ENCODE measurements at regions not wholly inside any gene's neighbourhood (a gene's known extent, or its start where the extent isn't known, plus 50 kb on each side); places are given as distances from the start of the nearest gene placed in this dataset.
"Not testable (repeated sequence)": the region's sequence is repeated elsewhere in the genome, so short reads cannot be mapped to it uniquely, and the experiment has no call there.

GRCh38 chr15:23983500-23984259 is 296.6 kb upstream of the NDN start:
- no peak for DNase-seq

- DNase-seq = no peak
Observed at GRCh38 chr15:23994273-23994672, 307.2 kb upstream of the NDN start.

- DNase-seq = no peak
Observed at GRCh38 chr15:23998056-23998455, 311.0 kb upstream of the NDN start.

GRCh38 chr15:24008476-24008875 is 321.4 kb upstream of the NDN start:
- DNase-seq = no peak

DNA sequence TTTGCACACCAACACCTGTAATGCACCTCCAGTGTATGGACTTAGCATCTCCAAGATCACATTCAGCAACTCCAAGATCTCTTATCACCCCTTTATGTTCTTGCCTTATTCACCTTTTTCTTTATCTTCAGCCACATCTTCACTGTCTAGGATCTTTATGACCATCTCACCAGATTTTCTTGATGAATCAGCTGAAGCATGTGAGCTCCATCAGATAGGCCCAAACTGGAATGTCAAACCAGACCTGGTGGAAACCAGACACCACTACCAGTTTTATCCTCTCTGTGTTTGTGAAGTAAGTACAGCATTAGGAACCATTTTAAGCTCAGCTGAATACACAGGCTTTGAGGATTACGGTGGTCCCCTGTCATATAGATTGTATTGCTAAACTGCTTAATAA is 330.4 kb upstream of the NDN start:
- no peak for DNase-seq

- DNase-seq = no peak
Observed at GRCh38 chr15:24039683-24040082, 352.6 kb upstream of the NDN start.

DNA sequence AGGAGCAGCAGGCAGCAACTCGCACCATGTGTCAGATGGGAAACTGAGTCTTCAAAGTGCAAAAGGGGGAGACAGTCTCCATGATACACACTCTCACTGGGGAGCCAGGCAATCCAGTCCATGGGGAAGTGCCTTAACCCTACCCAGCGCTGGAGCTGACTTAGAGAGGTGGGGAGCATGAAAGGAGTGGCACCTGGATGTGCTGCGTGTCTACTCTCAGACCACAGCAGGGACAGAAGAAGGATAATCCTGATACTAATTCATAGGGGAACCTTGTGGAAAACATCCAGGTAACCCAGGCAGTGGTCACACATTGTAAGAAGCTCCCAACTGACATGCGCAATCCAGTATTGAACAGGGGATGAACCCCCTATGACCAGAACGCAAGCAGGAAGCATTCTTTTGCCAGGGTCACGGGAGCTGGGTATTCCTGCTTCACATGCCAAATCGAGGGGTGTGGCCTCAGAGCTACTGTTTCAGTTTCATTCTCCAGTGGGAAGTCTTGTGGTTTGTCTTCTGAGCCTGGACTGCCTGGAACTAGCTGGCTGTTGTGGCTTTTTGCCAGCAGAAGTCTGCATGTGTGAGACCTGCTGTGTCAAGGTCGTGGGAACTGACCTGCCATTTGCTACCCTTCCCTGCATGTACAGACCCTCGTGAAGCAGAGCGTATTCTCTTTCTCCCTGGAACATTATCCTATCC is 367.6 kb upstream of the NDN start:
- DNase-seq = no peak

- DNase-seq = no peak
Observed at GRCh38 chr15:24067733-24068501, 380.8 kb upstream of the NDN start.

DNA sequence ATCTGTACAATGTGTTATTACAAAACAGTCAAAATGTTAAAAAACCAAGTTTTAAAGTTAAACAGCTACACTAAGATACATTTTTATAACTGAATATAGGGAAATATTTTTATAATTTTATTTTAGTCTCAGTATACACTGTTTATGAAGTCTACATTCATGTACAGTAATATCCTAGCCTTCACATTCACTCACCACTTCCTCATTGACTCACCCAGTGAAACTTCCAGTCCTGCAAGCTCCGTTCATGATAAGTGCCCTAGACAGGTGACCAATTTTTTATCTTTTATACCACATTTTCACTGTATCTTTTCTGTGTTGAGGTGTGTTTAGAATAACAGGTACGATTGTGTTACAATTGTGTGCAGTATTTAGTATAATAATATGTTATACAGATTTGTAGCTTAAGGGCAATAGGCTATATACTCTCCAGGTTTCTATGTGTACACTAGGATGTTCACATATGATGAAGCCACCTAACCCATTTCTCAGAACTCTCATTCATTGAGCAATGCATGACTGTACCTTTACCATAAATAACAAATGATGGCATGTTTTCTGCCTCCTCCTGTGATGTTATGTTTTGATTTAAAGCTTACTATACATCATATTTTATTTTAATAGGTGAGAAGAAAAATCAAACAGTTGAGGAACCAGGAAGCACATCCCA is 388.4 kb upstream of the NDN start:
- DNase-seq = no peak

GRCh38 chr15:24076090-24076784 is 389.1 kb upstream of the NDN start:
- no peak for DNase-seq

DNA sequence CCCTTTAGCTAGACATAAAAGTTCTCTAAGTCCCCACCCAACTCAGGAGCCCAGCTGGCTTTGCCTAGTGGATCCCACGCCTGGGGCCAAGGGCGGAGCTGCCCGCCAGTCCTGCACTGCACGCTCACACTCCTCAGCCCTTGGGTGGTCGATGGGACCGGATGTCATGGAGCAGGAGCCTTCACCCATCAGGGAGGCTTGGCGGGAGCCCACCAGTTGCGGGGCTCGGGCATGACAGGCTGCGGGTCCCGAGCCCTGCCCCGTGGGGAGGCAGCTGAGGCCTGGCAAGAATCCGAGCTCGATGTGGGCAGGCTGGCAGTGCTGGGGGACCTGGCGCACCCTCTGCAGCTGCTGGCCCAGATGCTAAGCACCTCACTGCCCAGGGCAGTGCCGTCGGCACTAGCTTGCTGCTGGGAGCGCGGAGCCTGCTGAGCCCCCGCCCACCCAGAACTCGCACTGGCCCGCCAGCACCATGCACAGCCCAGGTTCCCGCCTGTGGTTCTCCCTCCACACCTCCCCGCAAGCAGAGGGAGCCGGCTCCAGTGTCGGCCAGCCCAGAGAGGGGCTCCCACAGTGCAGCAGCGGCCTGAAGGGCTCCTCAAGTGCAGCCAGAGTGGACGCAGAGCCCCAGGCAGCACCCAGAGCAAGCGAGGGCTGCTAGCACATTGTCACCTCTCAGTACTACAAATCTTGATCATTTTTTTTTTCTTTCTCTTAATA is 391.4 kb upstream of the NDN start:
- DNase-seq = no peak

GRCh38 chr15:24088941-24089340 is 401.8 kb upstream of the NDN start:
- not testable (repeated sequence) for DNase-seq

GRCh38 chr15:24101503-24101902 is 414.4 kb upstream of the NDN start:
- not testable (repeated sequence) for DNase-seq

GRCh38 chr15:24107524-24107923 is 420.4 kb upstream of the NDN start:
- DNase-seq = not testable (repeated sequence)

DNA sequence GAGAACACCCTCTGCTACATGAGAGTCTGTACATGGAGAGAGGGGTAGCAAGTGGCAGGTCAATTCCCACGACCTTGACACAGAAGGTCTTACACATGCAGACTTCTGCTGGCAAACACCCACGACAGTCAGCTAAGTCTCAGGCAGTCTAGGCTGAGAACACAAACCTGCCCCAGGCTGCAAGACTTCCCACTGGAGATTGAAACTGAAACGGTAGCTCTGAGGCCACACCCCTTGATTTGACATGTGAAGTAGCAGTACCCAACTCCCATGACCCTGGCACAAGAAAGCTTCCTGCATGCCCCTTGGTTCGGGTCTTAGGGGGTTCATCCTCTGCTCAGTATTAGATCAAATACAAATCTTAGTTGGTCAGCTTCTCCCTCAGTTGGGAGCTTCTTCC is 420.8 kb upstream of the NDN start:
- not testable (repeated sequence) for DNase-seq

DNA sequence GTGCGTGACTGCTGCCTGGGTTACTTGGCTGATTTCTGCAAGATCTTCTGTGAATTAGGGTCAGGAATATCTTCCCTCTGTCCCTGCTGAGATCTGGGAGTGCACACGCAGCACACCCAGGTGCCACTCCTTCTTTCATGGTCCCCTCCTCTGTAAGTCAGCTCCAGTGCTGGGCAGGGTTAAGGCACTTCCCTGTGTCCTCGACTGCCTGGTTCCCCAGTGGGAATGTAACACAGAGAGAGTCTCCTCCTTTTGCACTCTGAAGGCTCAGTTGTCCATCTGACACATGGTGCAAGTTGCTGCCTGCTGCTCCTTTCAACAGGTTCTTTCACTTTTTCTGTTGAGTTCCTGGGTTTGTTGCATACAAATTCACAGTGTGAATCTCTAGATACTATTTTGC is 421.2 kb upstream of the NDN start:
- DNase-seq = not testable (repeated sequence)

DNA sequence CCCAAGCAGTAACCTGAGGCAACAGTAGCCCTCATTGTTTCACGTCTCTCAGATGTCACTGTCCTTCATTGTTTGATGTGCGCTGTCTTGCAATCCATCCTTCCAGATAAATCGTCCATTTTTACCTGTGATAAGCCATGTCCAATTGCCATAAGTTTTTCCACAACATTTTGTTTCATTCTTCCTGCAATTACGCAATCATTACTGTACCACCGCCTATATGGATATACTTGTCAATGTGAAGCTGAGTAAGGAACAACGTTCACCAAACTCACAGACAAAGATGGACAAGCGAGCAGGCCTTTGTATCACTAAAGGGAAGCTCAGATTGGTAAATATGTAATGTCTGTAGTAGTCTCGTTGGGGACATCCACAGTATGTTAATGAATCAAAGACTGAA is 452.5 kb upstream of the NDN start:
- not testable (repeated sequence) for DNase-seq

- not testable (repeated sequence) for DNase-seq
Observed at GRCh38 chr15:24145070-24145469, 458.0 kb upstream of the NDN start.

GRCh38 chr15:24146251-24146650 is 459.1 kb upstream of the NDN start:
- DNase-seq = no peak

DNA sequence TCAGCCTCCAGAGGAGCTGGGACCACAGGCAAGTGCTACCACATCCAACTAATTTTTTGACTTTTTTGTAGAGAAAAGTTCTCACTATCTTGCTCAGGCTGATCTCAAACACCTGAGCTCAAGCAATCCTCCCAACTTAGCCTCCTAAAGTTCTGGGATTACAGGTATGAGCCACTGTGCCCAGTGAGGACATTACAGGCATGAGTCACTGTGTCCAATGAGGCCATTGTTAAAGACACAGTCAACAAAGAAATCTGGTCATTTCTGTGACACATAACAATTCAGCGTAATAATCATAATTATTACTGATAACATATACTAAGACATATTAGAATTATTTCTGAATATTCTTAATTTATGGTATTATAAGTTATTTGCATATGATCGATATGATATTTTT is 463.4 kb upstream of the NDN start:
- no peak for DNase-seq

- not testable (repeated sequence) for DNase-seq
Observed at GRCh38 chr15:24158306-24158705, 471.2 kb upstream of the NDN start.

DNA sequence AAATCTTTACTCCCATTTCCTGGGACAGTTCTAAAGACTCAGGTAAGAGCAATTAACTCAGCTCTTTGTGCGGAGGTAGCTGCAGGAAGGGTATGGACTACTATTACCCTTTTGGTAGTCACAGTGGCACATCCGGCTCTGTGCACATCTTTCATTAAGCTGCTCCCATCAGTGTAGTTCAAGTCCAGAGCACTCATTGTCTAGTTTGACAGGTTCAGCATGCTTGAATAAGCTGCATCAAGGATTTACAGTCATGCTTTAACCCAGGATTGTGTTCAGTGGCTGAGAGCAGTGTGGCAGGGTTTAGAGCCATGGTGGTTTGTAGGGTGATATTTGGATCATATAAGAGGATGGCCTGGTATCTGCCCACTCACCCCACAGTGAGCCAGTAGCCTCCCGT is 478.4 kb upstream of the NDN start:
- DNase-seq = not testable (repeated sequence)

Data from activated CD4-positive, alpha-beta T cell treated with anti-CD3 and anti-CD28 coated beads, Interleukin-10, Interleukin-2, amounts not matched to agents 100 ng/mL and 50 ng/mL, durations not matched to agents 16 hours and 8 hours (primary cell).